Panc1 (cell line): ENCODE measurements at regions not wholly inside any gene's neighbourhood (a gene's known extent, or its start where the extent isn't known, plus 50 kb on each side); places are given as distances from the start of the nearest gene placed in this dataset.

Source experiments
- ATAC-seq: fragments of 200-7000 bp; cut with Tn5 transposase; 2 replicates; pipeline ENCODE4 v1.9.1; 2020; ENCODE audit warnings: mild to moderate bottlenecking, moderate library complexity
- BruUV-seq: library from RNA; stranded (reverse); fragments of 400-500 nt; replicated peaks from 2 replicates; lab custom pipeline; 2021; lab: Mats Ljungman, UMichigan
- CTCF ChIA-PET: fragments of 300-600 bp; sonication (Branson Sonifier 250); formaldehyde crosslinking; loops from one replicate; lab custom pipeline; 2022; ENCODE audit warnings: antibody characterized with exemption; lab: Charles Lee
- POLR2A ChIA-PET: fragments of 300-600 bp; sonication (Branson Sonifier 250); formaldehyde crosslinking; loops from one replicate; lab custom pipeline; 2022; ENCODE audit warnings: antibody characterized with exemption; lab: Charles Lee
- DNase-seq: peaks from one replicate; pipeline ENCODE4 v3.0.0-alpha.2; 2010; ENCODE audit warnings: low read depth, low spot score
- H3K27ac ChIP-seq: 2 replicates; pipeline ENCODE4 v1.5.1; 2011; ENCODE audit warnings: mild to moderate bottlenecking, low read length, inconsistent platforms
- H3K27me3 ChIP-seq: fragments of 200-500 bp; sonication (Bioruptor generic); 2 replicates; pipeline ENCODE4 v1.6.0; 2014; ENCODE audit warnings: low read length, inconsistent platforms; ENCODE audit not compliant: control insufficient read depth, insufficient read depth
- H3K36me3 ChIP-seq: fragments of 200-500 bp; sonication (Bioruptor generic); 2 replicates; pipeline ENCODE4 v1.5.1; 2014; ENCODE audit warnings: inconsistent platforms, mild to moderate bottlenecking, low read length, moderate library complexity; ENCODE audit not compliant: control insufficient read depth, insufficient read depth
- H3K4me1 ChIP-seq: 2 replicates; pipeline ENCODE4 v1.5.1; 2011; ENCODE audit warnings: inconsistent platforms, mild to moderate bottlenecking, low read length, moderate library complexity; ENCODE audit not compliant: control insufficient read depth, insufficient read depth
- H3K4me3 ChIP-seq, 2 experiments: 2 replicates each; pipeline ENCODE4 v1.5.1; 2011 to 2012; ENCODE audit warnings: low read depth in 2 of 2, low read length in 2 of 2, mild to moderate bottlenecking in 2 of 2, inconsistent platforms in 1 of 2, moderate library complexity in 1 of 2
- H3K9me3 ChIP-seq: fragments of 200-500 bp; sonication (Bioruptor generic); 2 replicates; pipeline ENCODE4 v1.5.1; 2014; ENCODE audit warnings: low read depth, mild to moderate bottlenecking, inconsistent platforms, low read length, moderate library complexity; ENCODE audit not compliant: control insufficient read depth, insufficient read depth
- POLR2AphosphoS5 ChIP-seq: IDR thresholded peaks from 2 replicates; pipeline ENCODE4 v1.6.1; 2012; ENCODE audit warnings: mild to moderate bottlenecking, low read depth, low read length, moderate library complexity
- SIN3A ChIP-seq: IDR thresholded peaks from 2 replicates; pipeline ENCODE4 v1.6.1; 2012; ENCODE audit warnings: low read depth, mild to moderate bottlenecking, low read length, moderate library complexity, borderline replicate concordance; ENCODE audit not compliant: insufficient read depth
- TCF7L2 ChIP-seq: IDR thresholded peaks from 2 replicates; pipeline ENCODE4 v1.6.1; 2011; ENCODE audit warnings: mild to moderate bottlenecking, low read depth, low read length, inconsistent platforms
- in situ Hi-C: cut with HindIII; loops from 2 replicates; pipeline ENCODE4 v1.10.0; 2016; ENCODE audit warnings: low sequenced_read_pairs, low pct_unique_long_range_greater_than_20kb
- intact Hi-C: fragments of 100-400 bp; cut with micrococcal nuclease; formaldehyde crosslinking; loops from one replicate; pipeline ENCODE4 v1.10.0; 2022; ENCODE audit not compliant: unreplicated experiment
- TF ChIP-seq, protein P1 (sequence below), 2 experiments: IDR thresholded peaks; 2 replicates each; pipeline ENCODE4 v1.6.1; 2011 to 2012; ENCODE audit warnings: low read depth in 2 of 2, control low read depth in 1 of 2, low read length in 1 of 2, mild to moderate bottlenecking in 1 of 2, moderate library complexity in 1 of 2; ENCODE audit not compliant: insufficient read depth in 1 of 2
- TF ChIP-seq, protein P2 (sequence below): fragments of 450-650 bp; IDR thresholded peaks from 2 replicates; pipeline ENCODE4 v1.5.1; 2017; ENCODE audit warnings: mild to moderate bottlenecking

DNA sequence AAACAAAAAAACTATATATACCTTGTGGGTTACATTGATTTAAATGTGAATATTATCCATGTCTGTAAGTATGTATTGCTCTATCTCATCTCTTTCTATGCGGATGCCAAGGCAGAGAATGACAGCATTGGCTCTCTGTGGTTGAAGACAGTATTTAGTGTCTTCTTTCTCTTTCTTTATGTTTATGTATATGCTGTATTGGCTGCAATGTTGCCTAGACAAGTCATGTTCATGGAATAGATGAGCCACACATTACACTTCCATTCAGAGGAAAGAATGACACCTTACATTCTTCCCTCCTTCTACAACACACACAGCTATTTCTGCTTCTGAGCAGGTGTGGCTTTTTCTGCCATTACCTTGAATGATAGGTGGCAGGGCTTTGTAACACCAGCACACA is 639.4 kb upstream of the MIR17HG start:
- BruUV-seq = no TSS peak
- POLR2A ChIA-PET = no interaction called here
- no peaks in the 10 kb centered on the region for H3K27me3 ChIP-seq
- intact Hi-C loops (no loop called here), in situ Hi-C loops (no loop called here)
- CTCF ChIA-PET = no interaction called here
- TF ChIP-seq SIN3A = no peak
- no peak for TF ChIP-seq POLR2AphosphoS5
- TF ChIP-seq, protein P1, sequence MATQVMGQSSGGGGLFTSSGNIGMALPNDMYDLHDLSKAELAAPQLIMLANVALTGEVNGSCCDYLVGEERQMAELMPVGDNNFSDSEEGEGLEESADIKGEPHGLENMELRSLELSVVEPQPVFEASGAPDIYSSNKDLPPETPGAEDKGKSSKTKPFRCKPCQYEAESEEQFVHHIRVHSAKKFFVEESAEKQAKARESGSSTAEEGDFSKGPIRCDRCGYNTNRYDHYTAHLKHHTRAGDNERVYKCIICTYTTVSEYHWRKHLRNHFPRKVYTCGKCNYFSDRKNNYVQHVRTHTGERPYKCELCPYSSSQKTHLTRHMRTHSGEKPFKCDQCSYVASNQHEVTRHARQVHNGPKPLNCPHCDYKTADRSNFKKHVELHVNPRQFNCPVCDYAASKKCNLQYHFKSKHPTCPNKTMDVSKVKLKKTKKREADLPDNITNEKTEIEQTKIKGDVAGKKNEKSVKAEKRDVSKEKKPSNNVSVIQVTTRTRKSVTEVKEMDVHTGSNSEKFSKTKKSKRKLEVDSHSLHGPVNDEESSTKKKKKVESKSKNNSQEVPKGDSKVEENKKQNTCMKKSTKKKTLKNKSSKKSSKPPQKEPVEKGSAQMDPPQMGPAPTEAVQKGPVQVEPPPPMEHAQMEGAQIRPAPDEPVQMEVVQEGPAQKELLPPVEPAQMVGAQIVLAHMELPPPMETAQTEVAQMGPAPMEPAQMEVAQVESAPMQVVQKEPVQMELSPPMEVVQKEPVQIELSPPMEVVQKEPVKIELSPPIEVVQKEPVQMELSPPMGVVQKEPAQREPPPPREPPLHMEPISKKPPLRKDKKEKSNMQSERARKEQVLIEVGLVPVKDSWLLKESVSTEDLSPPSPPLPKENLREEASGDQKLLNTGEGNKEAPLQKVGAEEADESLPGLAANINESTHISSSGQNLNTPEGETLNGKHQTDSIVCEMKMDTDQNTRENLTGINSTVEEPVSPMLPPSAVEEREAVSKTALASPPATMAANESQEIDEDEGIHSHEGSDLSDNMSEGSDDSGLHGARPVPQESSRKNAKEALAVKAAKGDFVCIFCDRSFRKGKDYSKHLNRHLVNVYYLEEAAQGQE (IDR thresholded peaks at IDR 0.05; ENCODE audit: insufficient read depth in 1 of 2, low read depth in 2 of 2, low read length in 1 of 2) = no peak
- TF ChIP-seq, protein P2, sequence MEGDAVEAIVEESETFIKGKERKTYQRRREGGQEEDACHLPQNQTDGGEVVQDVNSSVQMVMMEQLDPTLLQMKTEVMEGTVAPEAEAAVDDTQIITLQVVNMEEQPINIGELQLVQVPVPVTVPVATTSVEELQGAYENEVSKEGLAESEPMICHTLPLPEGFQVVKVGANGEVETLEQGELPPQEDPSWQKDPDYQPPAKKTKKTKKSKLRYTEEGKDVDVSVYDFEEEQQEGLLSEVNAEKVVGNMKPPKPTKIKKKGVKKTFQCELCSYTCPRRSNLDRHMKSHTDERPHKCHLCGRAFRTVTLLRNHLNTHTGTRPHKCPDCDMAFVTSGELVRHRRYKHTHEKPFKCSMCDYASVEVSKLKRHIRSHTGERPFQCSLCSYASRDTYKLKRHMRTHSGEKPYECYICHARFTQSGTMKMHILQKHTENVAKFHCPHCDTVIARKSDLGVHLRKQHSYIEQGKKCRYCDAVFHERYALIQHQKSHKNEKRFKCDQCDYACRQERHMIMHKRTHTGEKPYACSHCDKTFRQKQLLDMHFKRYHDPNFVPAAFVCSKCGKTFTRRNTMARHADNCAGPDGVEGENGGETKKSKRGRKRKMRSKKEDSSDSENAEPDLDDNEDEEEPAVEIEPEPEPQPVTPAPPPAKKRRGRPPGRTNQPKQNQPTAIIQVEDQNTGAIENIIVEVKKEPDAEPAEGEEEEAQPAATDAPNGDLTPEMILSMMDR = no peak
- no peak for TF ChIP-seq TCF7L2
- no peaks in the 10 kb centered on the region for H3K4me1 ChIP-seq
- H3K4me3 ChIP-seq = no peak overlapping the region
- no peaks in the 10 kb centered on the region for H3K9me3 ChIP-seq
- H3K27ac ChIP-seq = no peak overlapping the region
- no peaks in the 10 kb centered on the region for H3K36me3 ChIP-seq
- ATAC-seq = no peak
- DNase-seq = no peak

DNA sequence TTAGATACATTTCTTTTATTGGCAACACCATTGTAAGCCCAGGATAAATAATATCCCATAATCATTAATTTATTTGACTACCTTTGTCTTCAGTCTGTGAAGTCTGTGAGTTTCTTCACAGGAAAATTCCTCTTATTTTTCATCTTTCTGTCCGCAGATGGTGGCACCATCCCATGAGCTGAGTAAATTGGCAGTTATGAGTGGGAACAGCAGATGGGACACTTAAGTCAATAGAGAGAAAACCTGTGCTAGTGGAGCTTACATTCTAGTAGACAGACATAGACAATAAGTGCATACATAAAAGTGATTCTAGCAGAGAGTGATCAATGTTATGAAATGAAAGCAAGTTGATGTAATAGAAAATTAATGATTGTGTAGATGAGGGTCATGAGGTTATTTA is 638.2 kb upstream of the MIR17HG start:
- TF ChIP-seq, protein P2 = no peak
- TF ChIP-seq, protein P1 (IDR thresholded peaks at IDR 0.05; ENCODE audit: insufficient read depth in 1 of 2, low read depth in 2 of 2, low read length in 1 of 2) = no peak
- no peak for TF ChIP-seq TCF7L2
- no peaks in the 10 kb centered on the region for H3K27me3 ChIP-seq
- DNase-seq = no peak
- intact Hi-C loops = no loop called here
- H3K9me3 ChIP-seq = no peaks in the 10 kb centered on the region
- H3K27ac ChIP-seq = no peak overlapping the region
- no peaks in the 10 kb centered on the region for H3K36me3 ChIP-seq
- no peak overlapping the region for H3K4me3 ChIP-seq
- in situ Hi-C loops = no loop called here
- ATAC-seq = no peak
- no TSS peak for BruUV-seq
- CTCF ChIA-PET = no interaction called here
- POLR2A ChIA-PET = no interaction called here
- no peaks in the 10 kb centered on the region for H3K4me1 ChIP-seq
